T-helper 2 cell treated with Interferon-gamma antibody and Interleukin-4, amounts not matched to agents 100 ng/mL and 5 ng/mL, for 36 hours (primary cell): ENCODE measurements at regions not wholly inside any gene's neighbourhood (a gene's known extent, or its start where the extent isn't known, plus 50 kb on each side); places are given as distances from the start of the nearest gene placed in this dataset.
"Not testable (repeated sequence)": the region's sequence is repeated elsewhere in the genome, so short reads cannot be mapped to it uniquely, and the experiment has no call there.

ENCODE experiments used
- intact Hi-C: fragments of 100-400 bp; cut with micrococcal nuclease; formaldehyde crosslinking; loops from one replicate; pipeline ENCODE4 v1.15.1; 2023

DNA sequence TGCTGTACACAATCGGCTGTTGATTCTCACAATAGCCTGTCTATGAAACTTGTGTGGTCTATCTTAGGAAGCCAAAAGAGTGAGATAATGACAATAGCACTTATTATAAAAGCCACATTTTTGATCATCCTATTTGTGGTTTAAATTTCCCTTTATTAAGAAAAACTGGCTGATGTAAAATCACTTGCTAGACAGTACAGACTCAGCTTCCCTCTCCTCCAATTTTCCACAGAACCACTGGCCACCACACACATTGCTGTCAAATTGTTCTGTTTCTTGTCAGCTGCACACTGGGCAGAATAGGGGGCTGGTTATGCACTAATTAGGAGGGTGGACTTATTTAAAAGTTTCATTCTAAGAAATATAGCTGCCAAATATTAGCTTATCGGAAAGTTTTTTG, 425.9 kb downstream of the EPHA3 start:
- intact Hi-C loops = no loop called here

DNA sequence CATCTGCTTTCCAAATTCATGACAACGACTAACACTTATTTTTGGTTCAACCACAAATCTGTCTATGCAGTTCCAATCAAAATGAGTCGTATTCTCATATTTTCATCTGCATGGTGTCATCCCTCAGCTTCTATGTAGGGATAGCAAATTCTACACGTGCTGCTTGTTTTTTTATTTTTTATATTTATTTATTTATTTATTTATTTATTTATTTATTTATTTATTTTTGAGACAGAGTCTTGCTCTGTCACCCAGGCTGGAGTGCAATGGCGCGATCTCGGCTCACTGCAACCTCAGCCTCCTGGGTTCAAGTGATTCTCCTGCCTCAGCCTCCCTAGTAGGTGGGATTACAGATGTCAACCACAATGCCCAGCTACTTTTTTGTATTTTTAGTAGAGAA, 447.2 kb downstream of the EPHA3 start:
- intact Hi-C loops = not testable (repeated sequence)

DNA sequence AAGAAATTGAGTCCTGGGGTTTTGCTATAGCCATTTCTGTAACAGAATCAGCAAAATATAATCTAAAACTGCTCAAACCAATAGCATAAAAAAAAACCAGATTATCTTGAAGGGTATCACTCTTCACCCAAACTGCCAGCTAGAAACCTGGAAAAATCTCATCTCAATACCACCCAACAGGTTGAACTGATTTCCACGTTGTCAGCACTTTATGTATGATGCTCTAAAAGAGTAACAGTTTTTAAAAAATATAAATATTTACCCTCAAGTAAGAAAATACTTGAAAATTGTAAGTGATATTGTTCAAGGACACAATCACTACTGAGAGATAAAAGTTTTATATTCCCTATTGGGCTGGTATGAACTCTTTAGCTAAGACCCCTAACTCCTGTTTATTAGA, 451.3 kb downstream of the EPHA3 start:
- intact Hi-C loops = no loop called here

DNA sequence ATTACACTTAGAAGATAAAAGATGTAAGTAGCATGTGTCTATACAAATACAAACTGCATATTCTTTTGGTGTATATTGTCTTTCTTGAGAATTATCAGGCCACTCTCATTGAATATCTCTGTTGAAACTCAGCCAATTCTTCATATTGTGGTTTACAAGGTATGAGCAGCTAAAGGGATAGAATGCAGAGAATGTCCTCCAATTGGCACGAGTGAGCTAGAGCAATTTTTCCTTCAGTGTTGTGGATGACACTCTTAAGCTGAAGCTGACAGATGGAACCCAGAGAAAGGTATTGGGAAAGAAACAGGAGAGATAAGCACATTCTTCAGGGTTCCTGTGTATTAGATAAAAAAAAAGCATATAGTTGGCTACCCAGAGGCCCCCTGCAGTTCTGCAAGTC, 453.1 kb downstream of the EPHA3 start:
- intact Hi-C loops = no loop called here

DNA sequence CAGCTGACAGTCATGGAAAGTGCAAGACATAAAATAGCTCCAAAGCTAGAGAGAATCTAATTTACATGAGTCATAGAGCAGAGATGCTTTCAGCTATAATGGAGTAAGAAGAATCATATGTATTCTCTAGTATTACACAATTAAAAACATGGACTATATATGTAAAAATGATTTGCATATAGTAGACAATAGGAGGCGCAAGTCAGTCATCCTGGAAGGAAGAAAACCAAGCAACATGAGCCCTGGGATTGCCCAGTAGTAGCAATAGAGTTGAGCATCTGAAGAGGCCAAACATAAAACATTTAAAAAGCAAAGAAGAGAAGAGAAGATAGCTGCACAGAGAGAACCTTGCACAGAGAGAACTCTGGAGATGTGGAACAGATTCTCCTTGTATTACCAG, 455.0 kb downstream of the EPHA3 start:
- intact Hi-C loops = no loop called here

DNA sequence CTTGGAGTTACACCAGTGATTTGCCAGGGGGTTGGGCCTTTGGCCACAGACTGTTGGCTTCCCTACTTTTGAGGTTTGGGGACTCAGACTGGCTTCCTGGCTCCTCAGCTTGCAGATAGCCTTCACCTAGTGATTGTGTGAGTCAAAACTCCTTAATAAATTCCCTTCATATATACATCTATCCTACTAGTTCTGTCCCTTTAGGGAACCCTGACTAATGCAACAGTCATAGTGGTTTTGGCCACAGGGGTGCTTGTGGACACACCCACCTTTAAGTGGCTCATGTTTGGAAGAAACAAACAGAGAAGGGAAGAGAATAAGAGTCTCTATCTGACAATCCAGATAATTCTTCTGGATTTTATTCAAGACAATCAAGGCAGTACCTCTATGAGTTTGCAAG, 457.7 kb downstream of the EPHA3 start:
- intact Hi-C loops = no loop called here

DNA sequence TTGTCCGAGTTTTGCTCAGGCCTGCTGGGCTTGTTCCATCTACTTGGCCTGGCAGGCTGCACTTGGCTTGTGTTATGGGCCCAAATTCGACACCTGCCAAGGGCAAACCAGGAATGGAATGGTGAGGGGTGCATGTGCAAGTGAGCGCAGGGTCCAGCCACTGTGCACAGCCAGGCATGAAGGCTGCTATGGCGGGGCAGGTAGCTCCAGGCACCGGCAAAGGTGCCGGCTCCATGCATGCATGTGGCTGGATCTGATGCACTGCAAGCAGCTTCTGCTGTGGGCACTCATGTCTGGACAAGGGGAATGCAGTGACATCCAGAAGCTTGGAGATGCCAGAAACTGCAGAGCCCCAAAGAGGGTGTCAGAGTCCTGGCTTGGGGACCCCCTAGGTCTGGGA, 463.0 kb downstream of the EPHA3 start:
- intact Hi-C loops = no loop called here

DNA sequence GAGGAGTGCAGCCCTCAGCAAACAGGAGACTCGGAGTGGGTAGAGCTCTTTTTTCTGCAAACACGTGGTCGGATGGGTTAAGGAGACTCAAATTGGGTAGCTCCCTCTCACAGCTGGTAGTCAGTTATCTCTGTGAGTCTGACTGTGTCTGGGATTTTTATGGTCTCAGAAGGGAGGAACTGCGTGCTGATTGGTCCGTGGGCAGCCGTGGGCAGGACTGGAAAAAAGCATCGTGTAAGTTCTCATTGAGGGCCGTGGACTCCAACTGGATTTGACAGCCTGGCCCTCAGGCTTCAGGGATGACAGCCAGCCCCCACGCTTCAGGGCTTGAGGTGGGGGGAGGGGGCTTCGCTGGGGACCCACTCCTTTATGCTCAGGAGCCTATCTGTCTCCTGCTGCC, 463.9 kb downstream of the EPHA3 start:
- intact Hi-C loops = no loop called here

DNA sequence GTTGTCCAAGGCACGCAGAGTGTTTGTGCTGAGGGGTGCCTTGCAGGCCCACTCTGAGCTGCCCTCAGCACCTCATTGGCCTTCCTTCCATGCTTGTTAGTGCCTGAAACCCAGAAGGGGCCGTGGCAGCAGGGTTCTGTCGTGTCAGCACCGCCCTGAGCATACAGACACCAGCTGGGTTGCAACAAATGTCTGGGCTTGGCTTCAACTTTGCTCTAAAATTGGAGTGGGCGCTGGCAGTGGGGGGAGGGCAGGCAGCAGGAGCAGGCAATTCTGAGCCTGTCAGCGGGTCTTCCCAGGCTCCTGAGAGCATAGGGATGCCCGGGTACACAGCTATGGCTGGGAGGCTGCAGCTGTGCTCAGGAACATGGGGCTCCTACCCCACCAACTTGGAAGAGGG, 464.3 kb downstream of the EPHA3 start:
- intact Hi-C loops = no loop called here

DNA sequence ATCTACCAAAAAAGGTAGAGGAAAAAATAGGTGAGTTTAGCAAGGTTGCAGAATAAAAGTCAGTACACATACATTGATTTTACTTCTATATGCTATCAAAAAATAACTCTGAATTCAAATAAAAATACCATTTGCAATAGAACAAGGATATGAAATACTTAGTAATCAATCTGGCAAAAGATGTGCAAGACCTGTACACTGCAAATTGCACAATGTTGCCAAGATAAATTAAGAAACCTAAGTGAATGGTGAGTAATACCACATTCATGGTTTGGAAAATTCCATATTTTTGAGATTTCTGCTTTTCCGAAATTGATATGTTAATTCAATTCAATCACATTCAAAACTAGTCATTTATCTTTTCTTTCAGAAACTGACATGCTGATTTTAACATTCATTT, 464.8 kb downstream of the EPHA3 start:
- intact Hi-C loops = no loop called here

DNA sequence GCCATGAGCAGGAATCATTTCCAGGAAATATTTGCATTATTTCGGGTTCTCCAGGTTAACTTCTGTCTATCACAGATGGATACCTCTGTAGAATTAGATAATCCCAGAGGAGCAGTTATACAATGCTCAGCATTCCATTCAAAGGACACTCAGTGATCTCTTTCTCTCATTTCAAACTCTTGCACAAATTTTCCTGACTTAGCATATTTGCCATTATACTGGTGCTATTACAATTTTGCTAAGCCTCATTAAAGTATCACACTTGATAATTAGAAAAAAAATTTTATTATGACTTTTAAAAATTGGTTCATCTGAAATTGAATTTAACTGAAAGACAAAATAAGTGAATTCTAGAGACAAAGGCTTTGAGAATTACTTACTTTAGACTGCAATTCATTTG, 469.0 kb downstream of the EPHA3 start:
- intact Hi-C loops = no loop called here

DNA sequence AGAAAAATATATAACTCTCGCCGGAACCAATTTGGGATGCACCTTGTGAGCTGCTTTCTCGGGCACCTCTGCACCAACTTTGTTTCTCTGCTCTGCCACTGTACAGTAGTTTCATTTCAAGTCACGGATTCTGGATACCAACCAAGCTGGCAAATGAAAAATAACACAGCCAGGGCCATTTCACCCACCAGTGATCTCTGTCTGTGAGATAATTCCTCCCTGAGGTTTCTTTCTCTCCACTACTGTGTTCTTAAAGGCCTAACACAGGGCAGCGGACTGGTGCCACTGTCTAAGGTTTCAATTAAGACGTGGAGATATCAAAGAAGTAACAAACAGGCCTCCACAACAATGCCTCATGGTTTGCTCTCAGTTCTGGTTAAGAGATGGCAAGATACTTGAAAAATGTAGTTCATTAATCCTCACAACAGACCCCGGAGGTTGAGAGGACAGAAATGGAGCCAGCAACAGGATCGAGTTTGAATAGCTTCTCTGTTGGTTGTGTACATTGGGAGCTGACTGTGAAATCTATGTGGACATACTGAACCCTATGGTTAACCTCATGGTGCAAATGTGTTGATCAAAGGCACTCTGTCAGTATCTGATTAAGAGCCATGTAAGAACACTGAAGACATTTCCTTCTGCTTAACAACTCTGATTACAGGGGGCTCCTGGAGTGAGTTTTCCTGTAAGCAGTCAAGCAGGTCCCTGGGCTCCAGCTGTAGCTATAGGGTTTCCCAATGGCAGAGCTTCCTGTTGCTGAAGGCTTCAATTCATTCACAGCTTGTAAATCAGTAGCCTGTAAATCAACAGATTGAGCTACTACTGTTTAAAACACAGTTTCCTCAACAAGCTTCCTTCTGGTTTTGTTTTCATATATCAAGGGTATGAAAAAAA, 470.5 kb downstream of the EPHA3 start:
- intact Hi-C loops = no loop called here

DNA sequence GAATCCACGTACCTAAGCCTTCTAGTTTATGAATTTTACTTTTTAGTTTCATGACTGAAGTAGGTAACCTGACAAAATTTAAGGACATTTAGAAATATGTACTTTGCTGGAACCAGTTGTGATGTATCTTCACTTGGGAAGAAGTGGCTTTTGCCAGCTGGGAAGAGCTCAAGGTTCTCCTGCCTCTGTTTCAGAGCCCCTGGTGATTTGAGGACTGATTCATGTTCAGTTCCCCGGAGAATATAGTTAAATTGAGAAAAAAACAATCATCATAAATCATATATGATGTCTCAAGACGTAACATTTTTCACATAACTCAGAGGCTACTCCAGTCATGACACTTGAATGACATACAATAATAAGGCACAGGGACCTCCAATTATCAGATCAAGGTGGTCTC, 473.4 kb downstream of the EPHA3 start:
- intact Hi-C loops = no loop called here

DNA sequence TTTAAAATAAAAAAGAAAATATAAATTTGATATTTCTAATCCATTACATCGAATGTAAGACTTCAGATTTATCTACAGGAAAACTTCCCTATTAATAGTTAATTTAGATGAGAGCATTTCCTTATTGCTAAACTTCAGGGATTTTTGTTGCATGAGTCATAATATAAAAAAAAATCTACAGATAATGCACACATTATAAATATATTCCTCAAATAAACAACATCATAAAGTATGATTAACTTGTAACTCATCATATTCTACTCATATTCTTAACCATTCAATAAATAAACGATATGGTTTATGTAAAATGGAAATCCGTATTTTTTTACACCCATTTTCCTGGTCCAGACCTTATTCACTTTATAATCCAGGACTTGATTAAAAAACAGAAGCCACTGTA, 477.0 kb downstream of the EPHA3 start:
- intact Hi-C loops = no loop called here

DNA sequence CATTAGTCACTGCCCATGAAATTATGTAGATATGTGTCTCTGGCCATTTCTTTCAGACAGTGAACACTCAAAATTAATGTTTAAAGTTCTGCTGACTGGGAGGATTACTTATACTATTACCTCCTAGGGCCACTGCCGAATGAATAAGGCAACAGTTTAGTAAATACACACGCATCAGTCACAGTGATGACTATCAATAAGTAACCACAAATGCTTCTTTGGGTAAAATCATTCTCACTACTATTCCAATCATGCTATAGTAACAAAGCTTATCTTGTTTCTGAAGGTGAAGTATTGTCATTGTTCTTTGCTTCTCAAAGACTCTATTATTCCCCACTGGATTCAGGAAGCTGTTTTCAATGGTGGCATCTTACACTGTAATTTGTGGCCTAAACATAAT, 478.8 kb downstream of the EPHA3 start:
- intact Hi-C loops = no loop called here

DNA sequence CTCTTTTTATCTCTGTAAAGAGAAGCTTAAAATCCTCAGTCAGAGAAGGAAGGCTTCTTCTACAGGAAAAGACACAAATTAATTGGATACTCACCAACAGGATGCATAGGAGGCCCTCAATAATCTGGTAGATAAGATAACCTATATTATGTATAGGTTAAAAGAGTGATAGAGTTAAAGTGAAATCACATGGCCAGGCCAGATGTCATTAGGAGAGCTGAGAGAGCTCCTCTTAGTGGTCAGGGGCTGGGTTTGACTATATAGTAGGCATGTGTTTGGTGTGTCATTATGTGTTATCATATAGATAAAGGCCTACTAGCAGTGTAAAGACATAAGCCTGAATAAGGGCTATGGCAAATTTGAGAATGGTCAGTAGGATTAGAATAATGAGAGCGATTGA, 479.3 kb downstream of the EPHA3 start:
- intact Hi-C loops = no loop called here

DNA sequence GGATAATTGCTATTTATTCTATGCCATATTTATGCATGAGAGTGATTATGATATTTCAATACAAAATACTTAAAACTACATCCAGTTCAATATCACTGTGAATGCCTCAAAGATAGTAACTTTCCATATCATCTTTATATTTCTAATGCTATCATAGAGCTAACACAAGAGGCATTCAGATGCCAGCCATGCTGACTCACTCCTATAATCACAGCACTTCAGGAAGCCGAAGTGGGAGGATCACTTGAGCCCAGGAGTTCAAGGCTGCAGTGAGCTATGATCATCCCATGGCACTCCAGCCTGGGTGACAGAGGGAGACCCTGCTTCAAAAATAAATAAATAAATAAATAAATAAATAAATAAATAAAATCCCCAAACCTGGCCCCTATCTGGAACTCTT, 498.7 kb downstream of the EPHA3 start:
- intact Hi-C loops = no loop called here

DNA sequence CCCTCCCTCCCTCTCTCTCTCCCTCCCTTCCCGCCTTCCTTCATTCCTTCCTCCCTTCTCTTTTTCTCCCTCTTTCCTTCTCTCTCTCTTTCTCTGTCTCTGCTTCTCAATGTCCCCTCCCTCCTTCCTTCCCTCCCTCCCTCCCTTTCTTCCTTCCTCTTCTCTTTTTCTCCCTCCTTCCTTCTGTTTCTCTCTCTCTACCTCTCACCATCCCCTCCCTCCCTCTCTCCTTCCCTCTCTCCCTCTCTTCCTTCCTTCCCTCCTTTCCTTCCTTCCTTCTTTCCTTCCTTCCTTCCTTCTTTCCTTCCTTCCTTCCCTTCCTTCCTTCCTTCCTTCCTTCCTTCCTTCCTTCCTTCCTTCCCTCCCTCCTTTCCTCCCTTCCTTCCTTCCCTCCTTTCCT, 504.6 kb downstream of the EPHA3 start:
- intact Hi-C loops = no loop called here

DNA sequence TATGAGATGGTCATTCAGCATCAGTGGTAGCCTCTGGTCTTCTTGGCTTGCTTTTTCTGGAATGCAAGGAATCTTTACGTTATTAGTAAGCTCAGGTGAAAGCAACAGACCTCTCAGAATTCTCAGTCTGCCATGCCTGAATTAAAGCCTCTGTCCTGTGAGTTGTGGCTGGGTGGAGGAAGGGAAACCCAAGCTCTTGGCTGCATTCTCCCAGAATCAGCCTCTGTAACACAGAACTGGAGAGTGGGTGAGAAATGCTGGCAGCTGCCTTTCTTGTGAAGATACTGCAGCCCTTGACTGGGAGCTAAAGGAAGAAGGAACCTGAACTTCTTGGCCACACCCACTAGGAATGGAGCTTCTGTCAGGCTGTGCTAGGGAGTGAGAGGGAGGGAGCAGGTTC, 505.8 kb downstream of the EPHA3 start:
- intact Hi-C loops = no loop called here

DNA sequence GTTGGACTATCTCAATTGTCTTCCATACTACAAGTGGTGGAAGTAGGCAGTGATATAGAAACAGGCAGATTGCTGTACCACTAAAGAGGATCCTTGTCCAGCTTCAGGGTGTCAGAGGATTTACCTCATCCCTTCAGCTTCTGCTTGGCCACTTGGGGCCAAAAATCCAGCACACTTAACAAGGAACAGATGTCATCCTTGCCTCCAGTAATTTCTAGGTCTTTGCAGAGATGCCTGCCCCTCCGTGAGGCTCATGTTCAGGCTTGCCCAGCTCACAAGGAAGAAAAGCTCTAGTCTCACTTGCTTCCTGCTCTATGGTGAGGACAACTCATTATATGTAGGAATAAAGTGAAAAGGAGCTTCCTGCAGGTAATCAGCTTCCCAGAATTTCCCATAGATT, 510.3 kb downstream of the EPHA3 start:
- intact Hi-C loops = no loop called here

DNA sequence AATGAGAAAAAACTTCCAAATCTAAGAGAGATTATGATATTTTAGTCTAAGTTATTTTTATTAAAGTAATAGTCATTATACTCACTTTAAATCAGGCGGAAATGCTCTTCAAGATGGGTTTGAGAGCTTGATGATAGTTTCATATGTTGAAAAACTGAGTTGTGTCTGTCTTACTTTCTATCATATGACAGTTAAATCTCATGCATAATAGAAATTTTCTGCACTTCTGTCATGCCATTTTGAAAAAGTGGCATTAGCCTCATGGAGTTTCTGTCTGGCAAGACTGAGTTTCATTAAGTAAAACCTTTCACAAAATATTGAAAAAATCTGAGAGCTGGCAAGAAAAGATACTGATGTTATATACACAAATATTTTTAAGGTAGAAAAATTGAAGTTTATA, 511.8 kb downstream of the EPHA3 start:
- intact Hi-C loops = no loop called here

DNA sequence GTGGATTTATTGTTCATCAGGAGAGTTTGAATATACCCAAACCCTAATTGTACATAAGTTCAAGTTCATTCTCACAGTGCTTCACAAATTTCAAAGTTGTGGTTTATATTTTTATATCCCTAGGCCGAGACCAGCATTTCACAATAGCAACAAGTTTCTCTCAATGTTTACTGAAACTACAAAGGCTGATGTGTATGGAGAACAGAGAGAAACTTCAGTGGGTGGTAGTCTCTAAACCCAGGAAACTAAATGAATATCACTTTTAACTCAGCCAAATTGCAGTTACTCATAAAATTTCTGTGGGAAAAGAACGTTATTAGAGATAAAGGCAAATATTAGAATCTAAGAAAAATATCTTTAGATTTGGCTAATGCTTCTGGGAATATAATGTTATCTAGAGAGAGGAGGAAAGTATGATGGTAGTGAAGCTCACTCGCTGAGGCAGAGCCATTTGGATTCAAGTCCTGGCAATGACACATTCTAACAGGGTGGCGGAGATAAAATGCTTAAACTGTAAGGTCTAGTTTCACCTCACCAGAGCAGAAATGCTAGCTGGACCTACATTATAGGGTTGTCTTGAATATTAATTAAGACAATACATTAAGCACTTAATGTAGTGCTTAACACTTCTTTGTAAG, 514.8 kb downstream of the EPHA3 start:
- intact Hi-C loops = no loop called here

DNA sequence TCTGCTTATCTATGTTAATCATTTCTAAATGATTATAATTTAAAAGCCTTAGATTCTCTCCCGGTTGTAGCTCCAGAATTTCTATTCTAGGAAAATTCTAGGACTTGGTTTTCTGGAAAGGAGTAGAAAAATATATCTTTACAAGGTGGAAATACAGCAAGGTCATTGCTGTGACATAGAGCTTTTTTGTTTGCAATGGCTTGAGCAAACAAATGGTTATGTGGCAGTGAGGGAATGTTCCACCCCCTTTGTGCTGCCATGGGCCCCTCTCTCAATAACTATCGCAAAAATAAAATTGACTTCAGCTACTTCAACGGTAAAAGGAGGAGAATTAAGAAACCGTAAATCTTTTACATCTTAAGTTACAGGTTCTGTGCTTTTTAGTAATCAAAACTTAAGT, 517.1 kb downstream of the EPHA3 start:
- intact Hi-C loops = no loop called here
